GM23248 (cell line): ENCODE measurements at regions not wholly inside any gene's neighbourhood (a gene's known extent, or its start where the extent isn't known, plus 50 kb on each side); places are given as distances from the start of the nearest gene placed in this dataset.

Experiments
- DNase-seq: peaks from one replicate; pipeline ENCODE4 v3.0.0-alpha.2; 2015
- H2AFZ ChIP-seq: fragments of 200-600 bp; sonication (generic); 2 replicates; pipeline ENCODE4 v1.6.1; 2016; ENCODE audit warnings: antibody characterized with exemption
- H3F3A ChIP-seq: fragments of 200-600 bp; sonication (generic); 2 replicates; pipeline ENCODE4 v1.6.1; 2016; ENCODE audit warnings: mild to moderate bottlenecking, antibody characterized with exemption, mixed run types; ENCODE audit not compliant: insufficient read depth
- H3K27ac ChIP-seq: fragments of 200-600 bp; sonication (generic); 2 replicates; pipeline ENCODE4 v1.5.1; 2016; ENCODE audit warnings: mild to moderate bottlenecking
- H3K27me3 ChIP-seq: fragments of 200-600 bp; sonication (generic); replicated peaks from 2 replicates; pipeline ENCODE4 v1.6.1; 2016; ENCODE audit warnings: mild to moderate bottlenecking; ENCODE audit not compliant: insufficient read depth
- H3K36me3 ChIP-seq: fragments of 200-600 bp; sonication (generic); 2 replicates; pipeline ENCODE4 v1.6.1; 2016; ENCODE audit warnings: low read depth, mild to moderate bottlenecking
- H3K4me1 ChIP-seq: fragments of 200-600 bp; sonication (generic); 2 replicates; pipeline ENCODE4 v1.6.1; 2016; ENCODE audit warnings: mild to moderate bottlenecking; ENCODE audit not compliant: insufficient read depth
- H3K4me2 ChIP-seq: fragments of 200-600 bp; sonication (generic); one replicate; pipeline ENCODE4 v1.6.1; 2016; ENCODE audit warnings: mild to moderate bottlenecking; ENCODE audit not compliant: unreplicated experiment
- H3K4me3 ChIP-seq: fragments of 200-600 bp; sonication (generic); 2 replicates; pipeline ENCODE4 v1.5.1; 2016; ENCODE audit warnings: mild to moderate bottlenecking
- H3K79me2 ChIP-seq: fragments of 200-600 bp; sonication (generic); 2 replicates; pipeline ENCODE4 v1.6.1; 2016; ENCODE audit warnings: mild to moderate bottlenecking; ENCODE audit not compliant: insufficient read depth
- H3K9ac ChIP-seq: fragments of 200-600 bp; sonication (generic); 2 replicates; pipeline ENCODE4 v1.6.1; 2016; ENCODE audit warnings: mild to moderate bottlenecking
- H3K9me2 ChIP-seq: fragments of 200-600 bp; sonication (generic); 2 replicates; pipeline ENCODE4 v1.6.1; 2016; ENCODE audit warnings: mixed run types, mild to moderate bottlenecking, moderate library complexity; ENCODE audit not compliant: insufficient read depth
- H3K9me3 ChIP-seq: fragments of 200-600 bp; sonication (generic); one replicate; pipeline ENCODE4 v1.6.1; 2017; ENCODE audit warnings: low read depth
- H4K20me1 ChIP-seq: fragments of 200-600 bp; sonication (generic); 2 replicates; pipeline ENCODE4 v1.6.0; 2016; ENCODE audit not compliant: insufficient read depth
- EZH2 ChIP-seq: fragments of 200-600 bp; sonication (generic); IDR thresholded peaks from 2 replicates; pipeline ENCODE4 v1.6.1; 2018; ENCODE audit warnings: antibody characterized with exemption, mild to moderate bottlenecking; ENCODE audit not compliant: insufficient read depth, poor library complexity, severe bottlenecking
- EZH2phosphoT487 ChIP-seq: fragments of 200-600 bp; sonication (generic); IDR thresholded peaks from 2 replicates; pipeline ENCODE4 v1.6.1; 2018; ENCODE audit warnings: antibody characterized with exemption, moderate library complexity, mild to moderate bottlenecking, low read depth; ENCODE audit not compliant: insufficient read depth
- WGBS, 2 experiments: methylation state at CpG; one replicate each; pipeline ENCODE4 v1.1.6; 2015 to 2017; ENCODE audit warnings: low lambda C conversion rate in 2 of 2, low coverage in 1 of 2; ENCODE audit errors: missing lambda C conversion rate in 2 of 2; 5-methylcytosine and 5-hydroxymethylcytosine counted together
- in situ Hi-C: fragments of 300-500 bp; cut with MboI; formaldehyde crosslinking; loops from 2 replicates; pipeline ENCODE4 v1.15.0; 2020

- Histone ChIP-seq H3K4me3 (no peak overlapping the region), H4K20me1 (no peaks in the 10 kb centered on the region), H3K9me3 (no peaks in the 10 kb centered on the region), H3K27me3 (no peaks in the 10 kb centered on the region), H2AFZ (no peak overlapping the region), H3K4me2 (no peak overlapping the region), H3K9me2 (no peaks in the 10 kb centered on the region), H3K4me1 (no peaks in the 10 kb centered on the region), H3K27ac (no peak overlapping the region), H3F3A (no peaks in the 10 kb centered on the region), H3K36me3 (no peaks in the 10 kb centered on the region), H3K9ac (no peak overlapping the region), H3K79me2 (no peaks in the 10 kb centered on the region)
- TF ChIP-seq EZH2 = no peak
- no peak for TF ChIP-seq EZH2phosphoT487
- 15 to 19% methylated on average over 5 of the region's 5 CpGs for WGBS, 2 experiments
- in situ Hi-C loops = no loop called here
- no peak for DNase-seq
Observed at GRCh38 chr6:85966828-85967227, 324.1 kb upstream of the SYNCRIP start.

- no peaks in the 10 kb centered on the region for H3K4me1 ChIP-seq
- H3K27me3 ChIP-seq = no peaks in the 10 kb centered on the region
- H3K9me2 ChIP-seq = no peaks in the 10 kb centered on the region
- H3K27ac ChIP-seq = no peak overlapping the region
- no peak overlapping the region for H2AFZ ChIP-seq
- H3K9ac ChIP-seq = no peak overlapping the region
- in situ Hi-C loops = no loop called here
- no peaks in the 10 kb centered on the region for H3K36me3 ChIP-seq
- no peak overlapping the region for H3K4me3 ChIP-seq
- H3K79me2 ChIP-seq = no peaks in the 10 kb centered on the region
- no peaks in the 10 kb centered on the region for H3K9me3 ChIP-seq
- H4K20me1 ChIP-seq = no peaks in the 10 kb centered on the region
- no peak overlapping the region for H3K4me2 ChIP-seq
- TF ChIP-seq EZH2 = no peak
- no peaks in the 10 kb centered on the region for H3F3A ChIP-seq
- no peak for DNase-seq
Observed at GRCh38 chr6:85961746-85962145, 319.1 kb upstream of the SYNCRIP start.

GRCh38 chr6:85961125-85961524 lies 318.4 kb upstream of the SYNCRIP start:
- Histone ChIP-seq H3K4me1 (no peaks in the 10 kb centered on the region), H3K9ac (no peak overlapping the region), H3K36me3 (no peaks in the 10 kb centered on the region), H3K4me3 (no peak overlapping the region), H2AFZ (no peak overlapping the region), H3K9me3 (no peaks in the 10 kb centered on the region), H3K27ac (no peak overlapping the region), H3K27me3 (no peaks in the 10 kb centered on the region), H4K20me1 (no peaks in the 10 kb centered on the region), H3K9me2 (no peaks in the 10 kb centered on the region), H3F3A (no peaks in the 10 kb centered on the region), H3K79me2 (no peaks in the 10 kb centered on the region), H3K4me2 (no peak overlapping the region)
- in situ Hi-C loops = no loop called here
- TF ChIP-seq EZH2 (no peak), EZH2phosphoT487 (no peak)
- no peak for DNase-seq
- 29 to 30% methylated on average over 1 of the region's 1 CpG for WGBS, 2 experiments

GRCh38 chr6:85948481-85948880 lies 305.8 kb upstream of the SYNCRIP start:
- TF ChIP-seq EZH2phosphoT487 (no peak), EZH2 (no peak)
- Histone ChIP-seq H3K36me3 (no peaks in the 10 kb centered on the region), H3K9me3 (no peaks in the 10 kb centered on the region), H3K9ac (no peak overlapping the region), H3K79me2 (no peaks in the 10 kb centered on the region), H3K27me3 (no peaks in the 10 kb centered on the region), H3K27ac (no peak overlapping the region), H3K9me2 (no peaks in the 10 kb centered on the region), H3K4me3 (no peak overlapping the region), H3K4me2 (no peak overlapping the region), H4K20me1 (no peaks in the 10 kb centered on the region), H3F3A (no peaks in the 10 kb centered on the region), H3K4me1 (no peaks in the 10 kb centered on the region), H2AFZ (no peak overlapping the region)
- DNase-seq = no peak
- whole genome bisulfite sequencing, 2 experiments = 30 to 40% methylated on average over 3 of the region's 3 CpGs
- in situ Hi-C loops = no loop called here

- Histone ChIP-seq H2AFZ (no peak overlapping the region), H3K79me2 (no peaks in the 10 kb centered on the region), H3K9me3 (no peaks in the 10 kb centered on the region), H3K27me3 (no peaks in the 10 kb centered on the region), H3K36me3 (no peaks in the 10 kb centered on the region), H3K9me2 (no peaks in the 10 kb centered on the region), H4K20me1 (no peaks in the 10 kb centered on the region), H3K27ac (no peak overlapping the region), H3K4me3 (no peak overlapping the region), H3K4me1 (no peaks in the 10 kb centered on the region), H3K4me2 (no peak overlapping the region), H3F3A (no peaks in the 10 kb centered on the region), H3K9ac (no peak overlapping the region)
- DNase-seq = no peak
- in situ Hi-C loops = no loop called here
- TF ChIP-seq EZH2 = no peak
- TF ChIP-seq EZH2phosphoT487 = no peak
- WGBS, 2 experiments = 2 to 3% methylated on average over 6 of the region's 6 CpGs
Observed at GRCh38 chr6:85945459-85946185, 302.9 kb upstream of the SYNCRIP start.
